NB4 (cell line): ENCODE measurements at regions not wholly inside any gene's neighbourhood (a gene's known extent, or its start where the extent isn't known, plus 50 kb on each side); places are given as distances from the start of the nearest gene placed in this dataset.

Experiments
- MYC ChIP-seq: IDR thresholded peaks from 2 replicates; pipeline ENCODE4 v1.6.1; 2011; ENCODE audit warnings: low read depth, low read length
- POLR2A ChIP-seq: IDR thresholded peaks from 2 replicates; pipeline ENCODE4 v1.6.1; 2011; ENCODE audit warnings: mild to moderate bottlenecking; ENCODE audit not compliant: insufficient read length; ENCODE audit errors: extremely low read depth
- TF ChIP-seq, protein P1 (sequence below): IDR thresholded peaks from one replicate; pipeline ENCODE4 v1.5.1; 2012; ENCODE audit warnings: low read depth, low read length
- TF ChIP-seq, protein P2 (sequence below): IDR thresholded peaks from 2 replicates; pipeline ENCODE4 v1.6.1; 2011; ENCODE audit warnings: low read depth, low read length

DNA sequence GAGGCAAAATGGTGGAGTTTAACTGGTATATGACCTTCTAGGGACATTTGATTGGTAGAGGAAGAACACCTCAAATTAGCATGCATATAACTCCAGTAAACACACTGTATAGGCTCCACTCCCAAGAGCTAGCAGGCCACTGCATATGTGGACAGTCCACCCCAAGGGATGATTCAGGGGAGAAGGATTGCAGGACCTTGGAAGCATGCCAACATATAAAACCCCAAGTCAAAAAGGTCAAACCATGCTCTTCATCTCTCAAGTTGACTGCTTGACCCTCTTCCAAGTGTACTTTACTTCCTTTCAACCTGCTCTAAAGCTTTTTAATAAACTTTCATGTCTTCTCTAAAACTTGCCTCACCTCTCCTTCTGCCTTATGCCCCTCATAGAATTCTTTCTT is 459.9 kb upstream of the CCDC179 start:
- TF ChIP-seq, protein P1, sequence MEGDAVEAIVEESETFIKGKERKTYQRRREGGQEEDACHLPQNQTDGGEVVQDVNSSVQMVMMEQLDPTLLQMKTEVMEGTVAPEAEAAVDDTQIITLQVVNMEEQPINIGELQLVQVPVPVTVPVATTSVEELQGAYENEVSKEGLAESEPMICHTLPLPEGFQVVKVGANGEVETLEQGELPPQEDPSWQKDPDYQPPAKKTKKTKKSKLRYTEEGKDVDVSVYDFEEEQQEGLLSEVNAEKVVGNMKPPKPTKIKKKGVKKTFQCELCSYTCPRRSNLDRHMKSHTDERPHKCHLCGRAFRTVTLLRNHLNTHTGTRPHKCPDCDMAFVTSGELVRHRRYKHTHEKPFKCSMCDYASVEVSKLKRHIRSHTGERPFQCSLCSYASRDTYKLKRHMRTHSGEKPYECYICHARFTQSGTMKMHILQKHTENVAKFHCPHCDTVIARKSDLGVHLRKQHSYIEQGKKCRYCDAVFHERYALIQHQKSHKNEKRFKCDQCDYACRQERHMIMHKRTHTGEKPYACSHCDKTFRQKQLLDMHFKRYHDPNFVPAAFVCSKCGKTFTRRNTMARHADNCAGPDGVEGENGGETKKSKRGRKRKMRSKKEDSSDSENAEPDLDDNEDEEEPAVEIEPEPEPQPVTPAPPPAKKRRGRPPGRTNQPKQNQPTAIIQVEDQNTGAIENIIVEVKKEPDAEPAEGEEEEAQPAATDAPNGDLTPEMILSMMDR, result no peak
- TF ChIP-seq POLR2A, result no peak
- TF ChIP-seq, protein P2, sequence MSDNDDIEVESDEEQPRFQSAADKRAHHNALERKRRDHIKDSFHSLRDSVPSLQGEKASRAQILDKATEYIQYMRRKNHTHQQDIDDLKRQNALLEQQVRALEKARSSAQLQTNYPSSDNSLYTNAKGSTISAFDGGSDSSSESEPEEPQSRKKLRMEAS, result no peak
- no peak for TF ChIP-seq MYC
